ENCODE measurements at regions not wholly inside any gene's neighbourhood (a gene's known extent, or its start where the extent isn't known, plus 50 kb on each side); places are given as distances from the start of the nearest gene placed in this dataset.

DNA sequence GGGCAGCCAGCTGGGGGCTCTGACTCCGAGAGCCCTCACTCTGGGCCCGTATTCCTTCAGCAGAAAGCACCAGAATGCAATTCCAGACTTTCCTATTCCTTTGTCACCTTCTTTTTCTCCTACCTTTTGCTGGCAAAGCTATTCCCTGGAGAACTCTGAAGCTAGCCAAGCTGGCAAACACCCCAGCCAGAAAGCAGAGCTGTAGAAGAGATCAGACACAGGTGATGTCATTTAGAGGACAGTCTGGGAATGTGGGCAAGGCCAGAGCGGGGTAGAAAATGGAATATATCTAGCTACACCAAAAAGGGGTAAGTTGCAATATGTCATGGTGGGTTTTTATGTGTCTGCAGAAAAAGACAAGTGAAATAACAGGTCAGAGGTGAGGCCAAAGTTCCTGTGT lies 205.1 kb downstream of the NXPE2 start:
- DNase-seq, result no peak

DNA sequence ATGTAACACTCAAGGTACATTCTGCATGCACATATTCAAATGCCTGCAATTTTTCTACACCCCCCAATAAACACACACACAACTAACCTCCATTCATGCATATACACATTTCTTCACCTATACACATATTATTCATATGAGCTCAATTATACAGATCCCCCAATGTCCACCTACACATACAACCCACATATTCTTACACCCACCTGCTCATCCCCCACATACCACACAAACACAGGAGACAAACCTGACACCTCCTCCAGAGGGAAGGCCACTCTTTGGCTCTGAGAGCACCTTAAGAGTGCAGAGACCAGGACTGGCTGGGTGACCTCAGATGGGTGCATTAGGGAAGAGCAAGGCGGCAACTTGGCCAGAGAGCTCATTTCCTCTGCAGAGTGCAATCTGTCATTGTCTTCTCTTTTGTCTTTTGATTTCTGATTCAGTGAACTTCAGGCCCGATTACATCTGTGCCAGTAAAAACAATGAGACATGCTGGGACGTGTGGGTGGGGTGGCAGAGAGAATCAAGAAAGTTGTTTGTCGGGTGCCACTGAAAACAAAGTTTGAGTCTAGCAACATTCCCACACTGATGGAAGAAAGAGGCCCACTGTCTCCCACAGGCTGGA lies 208.4 kb downstream of the NXPE2 start:
- no peak for DNase-seq

DNA sequence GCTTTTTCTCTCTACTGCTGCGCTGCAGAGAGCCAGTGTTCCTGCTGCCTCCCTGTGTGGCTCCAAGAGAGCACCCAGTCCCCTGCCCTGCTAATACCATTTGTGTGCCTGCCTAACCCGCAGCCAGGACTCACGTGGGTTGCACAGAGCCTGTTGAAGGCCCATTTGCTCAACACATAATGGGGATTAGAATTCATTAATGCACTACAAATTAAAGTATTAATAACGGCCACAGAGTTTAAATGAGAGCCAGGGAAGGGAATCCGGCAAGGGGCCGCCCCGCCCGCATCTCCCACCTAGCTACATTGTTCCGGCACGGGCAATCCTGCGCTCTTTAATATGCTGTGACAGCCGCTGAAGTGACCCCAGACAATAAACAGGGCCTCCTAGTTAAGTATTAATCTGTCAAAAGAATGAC lies 211.3 kb downstream of the NXPE2 start:
- DNase-seq, result no peak

DNA sequence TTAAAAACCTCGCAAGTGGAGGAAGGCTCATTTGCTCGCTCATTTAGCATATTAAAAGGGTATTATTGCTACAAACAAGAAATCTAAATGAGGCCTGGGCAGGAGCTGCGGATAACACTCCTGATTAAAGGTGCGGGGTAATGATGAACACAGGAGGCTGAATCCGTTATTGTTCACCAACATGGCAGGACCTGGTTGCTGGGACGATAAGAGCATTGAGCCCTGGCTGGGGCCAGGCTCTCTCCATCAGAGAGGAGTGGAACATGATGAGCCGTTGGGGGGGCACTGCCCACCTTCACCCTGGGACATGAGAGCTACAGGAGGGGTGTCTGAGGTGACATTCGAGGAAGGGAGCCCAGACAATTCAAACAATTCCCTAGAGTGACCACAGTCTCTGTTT lies 211.7 kb downstream of the NXPE2 start:
- no peak for DNase-seq

DNA sequence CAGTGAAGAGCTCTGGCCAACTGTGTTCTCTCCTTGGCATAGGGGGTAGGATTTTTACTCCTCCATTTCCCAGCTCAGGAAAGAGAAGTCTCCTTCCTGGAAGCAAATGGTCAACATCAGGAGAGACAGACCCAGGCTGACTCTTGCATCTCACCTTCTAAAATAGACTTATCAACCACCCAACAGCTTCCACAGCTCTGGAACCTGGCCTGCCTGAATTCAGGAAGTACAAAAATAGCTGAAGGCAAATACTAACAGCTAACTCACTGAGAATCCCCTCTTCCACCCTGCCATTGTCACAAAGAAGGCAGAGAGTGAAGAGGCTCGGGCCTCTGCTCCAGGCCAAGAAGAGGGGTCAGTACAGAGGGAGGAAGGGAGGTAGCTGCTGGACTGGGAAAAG lies 213.6 kb downstream of the NXPE2 start:
- DNase-seq, result no peak

DNA sequence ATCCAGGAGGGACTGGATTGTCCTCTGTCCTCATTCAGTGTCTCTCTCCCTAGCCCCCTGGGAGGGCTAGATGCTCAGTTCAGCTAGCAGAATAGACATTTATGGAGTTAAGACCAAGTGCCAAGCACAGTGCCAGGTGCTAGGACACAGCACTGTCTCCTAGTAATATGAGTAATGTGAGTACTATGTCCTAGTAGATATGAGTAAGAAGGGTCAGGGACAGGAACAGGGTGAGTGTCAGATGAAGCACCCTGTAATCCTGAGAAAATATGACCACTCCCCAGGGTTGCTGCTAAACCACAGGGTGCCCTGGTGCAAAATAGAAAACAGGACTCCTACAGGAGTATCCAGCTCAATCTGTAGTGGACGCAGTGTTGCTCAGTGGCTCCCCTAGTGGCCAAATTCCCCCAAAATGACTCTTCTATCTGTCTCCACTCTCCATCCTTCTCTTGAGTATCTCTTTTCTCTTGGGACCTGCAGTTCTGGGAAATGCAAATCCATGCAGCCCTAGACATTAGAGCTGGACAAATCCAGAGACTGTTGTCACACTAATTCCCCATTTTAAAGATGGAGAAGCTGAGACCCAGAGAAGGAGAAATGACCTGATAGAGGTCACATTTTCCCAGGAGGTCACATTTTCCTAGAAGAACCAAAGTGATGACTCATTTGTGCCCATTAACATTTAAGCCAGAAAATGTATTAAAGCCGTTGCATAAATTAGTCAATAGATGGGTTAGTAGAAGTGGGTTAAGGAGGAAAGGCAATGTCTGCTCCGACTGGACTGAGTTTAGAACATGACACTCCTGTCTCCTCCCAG lies 214.3 kb downstream of the NXPE2 start:
- DNase-seq, result no peak

DNA sequence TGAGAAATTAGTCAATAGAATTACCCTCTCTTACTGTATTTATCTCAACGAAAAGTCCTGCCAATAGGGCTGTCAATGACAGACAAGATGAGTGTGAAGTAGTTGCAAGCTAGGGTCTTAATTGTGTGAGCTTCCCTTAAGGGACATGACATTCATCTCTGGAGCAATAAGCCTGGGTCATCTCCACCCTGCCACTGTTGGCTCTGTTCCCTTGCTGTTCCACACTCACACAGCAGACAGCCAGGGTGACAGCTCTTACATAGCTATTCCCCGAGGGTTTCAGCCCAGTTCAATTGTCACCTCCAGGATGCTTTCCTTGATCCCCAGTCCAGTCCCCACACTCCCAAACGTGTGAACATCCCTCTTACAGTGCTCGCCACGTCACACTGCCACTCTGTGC lies 215.0 kb downstream of the NXPE2 start:
- DNase-seq, result no peak

DNA sequence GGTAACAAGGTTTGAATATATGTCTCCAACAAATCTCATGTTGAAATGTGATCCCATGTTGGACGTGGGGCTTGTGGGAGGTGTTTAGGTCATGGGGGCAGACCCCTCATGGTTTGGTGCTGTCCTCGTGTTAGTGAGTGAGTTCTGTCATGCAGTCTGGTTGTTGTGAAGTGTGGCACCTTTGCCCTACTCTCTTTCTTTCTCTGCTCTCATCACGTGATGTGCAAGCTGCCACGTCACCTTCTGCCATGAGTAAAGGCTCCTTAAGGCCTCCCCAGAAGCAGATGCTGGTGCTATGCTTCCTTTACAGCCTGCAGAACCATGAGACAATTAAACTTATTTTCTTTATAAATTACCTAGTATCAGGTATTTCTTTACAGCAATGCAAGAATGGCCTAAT lies 218.3 kb downstream of the NXPE2 start:
- DNase-seq, result no peak

DNA sequence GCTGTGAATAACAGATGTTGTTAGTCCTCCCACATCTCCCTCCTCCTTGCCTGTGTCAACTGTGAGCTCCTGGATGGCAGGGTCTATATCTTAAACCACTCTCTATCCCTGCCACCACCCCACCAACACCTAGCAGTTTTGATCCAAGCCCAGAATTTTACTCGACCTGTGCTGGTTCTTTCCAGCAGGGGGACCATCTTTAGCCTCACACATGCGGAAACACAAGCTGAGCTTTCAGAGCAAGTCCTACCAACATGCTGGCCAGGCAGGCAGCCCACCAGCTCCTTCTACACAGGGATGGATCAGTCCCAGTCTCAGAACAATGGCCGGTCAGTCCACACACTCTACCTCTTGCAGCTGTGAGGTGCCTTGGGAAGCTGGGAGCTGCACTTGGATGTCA lies 231.5 kb downstream of the NXPE2 start:
- DNase-seq, result no peak

DNA sequence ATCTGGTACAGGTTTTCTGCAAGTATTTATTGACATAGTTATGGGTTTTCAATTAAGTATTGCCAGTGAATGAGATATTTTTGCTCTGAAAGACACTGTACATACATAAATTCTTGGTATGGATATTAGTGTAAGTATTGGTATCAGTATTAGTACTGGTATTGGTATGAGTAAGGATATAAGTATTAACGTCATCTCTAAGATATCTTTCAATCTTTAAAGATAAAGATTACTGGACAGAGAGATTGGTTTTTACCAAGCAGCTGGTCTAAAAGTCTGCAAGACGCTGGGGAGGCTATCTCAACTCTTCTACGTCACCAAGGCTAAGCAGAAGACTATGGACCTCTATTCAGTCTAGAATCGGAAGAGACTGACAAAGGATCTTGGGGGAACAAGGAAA lies 234.5 kb downstream of the NXPE2 start:
- DNase-seq, result no peak

DNA sequence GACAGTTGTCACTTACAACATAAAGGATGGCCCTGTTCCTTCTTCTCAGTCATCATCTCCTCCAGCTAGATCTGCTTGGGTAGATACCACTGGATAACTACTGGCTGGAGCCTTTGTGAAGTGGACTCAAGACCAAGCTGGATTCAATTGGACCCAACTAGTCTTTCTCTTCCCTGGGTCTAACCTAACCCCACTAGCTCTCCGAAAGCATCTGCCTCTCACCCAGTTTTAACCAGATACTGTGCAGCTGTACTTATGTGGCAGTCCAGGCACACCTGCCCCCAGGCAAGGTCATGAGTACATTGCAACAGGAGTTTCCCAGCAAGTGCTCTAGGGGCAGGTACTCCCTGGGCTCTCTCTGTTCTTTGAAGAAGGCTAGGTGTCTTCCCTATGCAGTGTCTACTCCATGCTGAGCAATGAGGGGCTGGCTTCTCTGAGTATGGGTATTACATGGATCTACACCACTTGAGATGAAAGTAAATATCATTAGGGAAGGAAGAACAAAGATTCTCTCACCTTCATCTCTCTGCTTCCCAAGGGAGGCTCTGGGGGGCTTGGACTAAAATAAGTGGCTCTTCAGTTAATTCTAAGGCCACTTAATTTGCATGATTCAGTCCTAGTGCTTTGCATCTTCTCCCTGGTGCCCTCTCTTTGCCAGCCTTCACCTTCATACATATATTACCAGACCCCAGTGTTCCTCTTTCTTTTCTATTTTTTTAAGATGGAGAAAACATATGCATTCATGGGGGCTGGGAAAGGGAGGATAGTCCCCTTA lies 236.1 kb downstream of the NXPE2 start:
- DNase-seq, result no peak

DNA sequence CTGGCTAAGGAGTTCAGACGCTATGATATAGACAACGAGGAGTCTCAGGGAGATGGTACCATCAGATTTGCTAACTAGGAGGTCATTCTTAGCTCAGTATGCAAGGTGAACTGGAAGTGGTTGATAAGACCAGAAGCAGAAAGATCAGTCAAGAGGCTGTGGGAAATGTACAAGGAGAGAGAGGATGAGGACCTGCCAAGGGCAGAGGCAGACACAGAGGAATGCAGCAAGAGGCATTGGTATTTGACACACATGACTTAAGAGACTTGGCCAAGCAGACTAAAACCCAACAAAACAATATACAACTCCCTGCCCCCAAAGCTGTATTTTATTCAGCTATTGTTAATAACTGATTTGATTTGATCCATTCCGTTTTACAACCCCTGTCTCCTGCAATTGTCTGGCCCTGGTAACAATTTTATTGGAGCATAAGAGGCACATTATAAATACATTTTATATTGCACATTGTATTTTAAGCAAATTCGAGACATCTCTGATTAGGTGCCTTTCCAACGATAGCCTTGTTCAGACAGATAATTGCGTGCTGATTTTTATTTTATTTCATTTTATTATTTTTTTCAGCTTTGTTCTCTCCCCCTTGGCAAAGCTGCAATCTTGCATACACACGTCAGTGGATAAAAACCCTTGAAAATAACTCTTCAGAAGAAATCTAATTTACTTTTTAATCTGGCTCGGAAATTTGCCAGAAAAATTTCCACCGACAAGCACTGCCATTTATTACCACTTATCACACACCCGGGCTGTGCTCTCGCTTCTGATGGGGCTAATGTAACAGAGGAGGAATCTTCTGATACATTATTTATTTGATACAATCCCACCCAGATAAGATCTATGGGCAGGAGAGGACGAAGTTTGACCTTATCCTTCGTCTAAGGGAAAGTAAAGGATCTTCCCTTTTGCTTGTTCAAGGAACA lies 237.8 kb downstream of the NXPE2 start:
- no peak for DNase-seq

DNA sequence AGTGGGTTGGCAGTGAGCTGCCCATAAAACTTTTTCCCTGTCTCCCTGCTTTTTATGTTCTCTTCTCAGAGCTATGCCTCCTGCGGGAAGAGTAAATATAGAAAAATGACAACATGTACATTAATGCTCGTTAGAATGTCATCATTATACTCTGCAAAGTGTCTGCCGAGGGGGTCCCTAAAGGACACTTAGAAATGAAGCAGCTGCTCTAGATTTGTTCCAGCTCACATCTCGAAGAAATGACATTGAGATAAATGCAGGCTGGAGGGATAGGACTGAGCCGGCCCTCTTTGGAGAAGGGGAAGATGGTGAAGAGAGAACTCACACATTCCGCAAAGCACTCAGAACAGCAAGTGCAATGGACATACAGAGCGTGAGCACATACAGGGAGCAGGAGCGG lies 240.0 kb downstream of the NXPE2 start:
- DNase-seq, result no peak

DNA sequence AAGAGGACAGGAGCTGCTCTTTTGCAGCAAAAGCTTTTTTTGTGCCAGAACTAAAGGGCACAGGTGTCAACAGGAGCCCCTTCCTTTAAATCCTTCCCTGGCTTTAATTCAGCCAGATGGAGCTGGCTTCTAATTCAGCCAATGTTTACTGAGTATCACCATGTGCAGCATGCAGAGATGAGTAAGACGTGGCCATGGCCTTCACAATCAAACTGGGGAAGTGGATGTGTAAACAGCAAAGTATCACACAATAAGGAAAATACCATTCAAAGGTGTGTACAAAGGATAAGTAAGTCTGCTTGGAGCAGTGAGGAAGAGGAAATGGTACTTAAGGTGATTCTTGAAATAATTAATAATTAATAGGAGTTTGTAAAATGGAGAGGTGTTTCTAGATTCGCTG lies 243.4 kb downstream of the NXPE2 start:
- no peak for DNase-seq

DNA sequence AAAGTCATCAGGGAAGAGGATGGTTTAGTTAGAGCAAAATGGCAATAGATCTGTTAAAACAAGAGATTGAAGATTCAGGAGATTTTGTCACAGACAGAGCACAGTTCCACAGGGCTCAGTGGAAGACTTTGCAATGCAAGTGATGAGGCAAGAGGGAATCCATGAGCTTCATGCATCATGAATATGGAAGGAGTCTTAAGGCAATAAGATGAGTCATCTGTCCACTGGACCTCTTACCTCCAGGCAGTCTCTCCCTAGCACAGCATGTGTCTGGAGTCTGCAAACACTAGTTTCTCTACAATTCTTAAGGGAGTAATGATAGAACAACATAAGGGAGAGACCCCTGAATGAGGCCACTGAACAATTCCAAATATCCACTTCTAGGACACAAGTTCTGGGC lies 245.7 kb downstream of the NXPE2 start:
- DNase-seq, result no peak

DNA sequence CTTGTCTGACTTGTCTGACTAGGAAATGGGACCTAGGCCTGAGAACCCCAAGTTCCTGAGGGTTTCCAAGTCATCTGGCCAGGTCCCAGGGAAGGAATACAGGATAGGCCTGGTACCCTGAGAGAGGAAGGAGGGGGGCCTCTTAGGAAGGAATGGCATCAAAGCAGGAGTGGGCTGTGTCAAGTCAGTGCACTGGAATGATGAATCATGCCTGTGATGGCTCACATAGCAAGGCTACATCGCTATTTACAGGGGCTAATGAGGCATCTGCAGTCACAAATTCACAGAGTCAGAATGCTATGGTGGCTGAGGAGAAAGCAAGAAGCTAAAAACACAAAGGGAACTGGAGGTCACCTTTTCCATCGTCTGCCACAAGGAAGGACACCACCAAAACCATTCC lies 247.3 kb downstream of the NXPE2 start:
- no peak for DNase-seq

DNA sequence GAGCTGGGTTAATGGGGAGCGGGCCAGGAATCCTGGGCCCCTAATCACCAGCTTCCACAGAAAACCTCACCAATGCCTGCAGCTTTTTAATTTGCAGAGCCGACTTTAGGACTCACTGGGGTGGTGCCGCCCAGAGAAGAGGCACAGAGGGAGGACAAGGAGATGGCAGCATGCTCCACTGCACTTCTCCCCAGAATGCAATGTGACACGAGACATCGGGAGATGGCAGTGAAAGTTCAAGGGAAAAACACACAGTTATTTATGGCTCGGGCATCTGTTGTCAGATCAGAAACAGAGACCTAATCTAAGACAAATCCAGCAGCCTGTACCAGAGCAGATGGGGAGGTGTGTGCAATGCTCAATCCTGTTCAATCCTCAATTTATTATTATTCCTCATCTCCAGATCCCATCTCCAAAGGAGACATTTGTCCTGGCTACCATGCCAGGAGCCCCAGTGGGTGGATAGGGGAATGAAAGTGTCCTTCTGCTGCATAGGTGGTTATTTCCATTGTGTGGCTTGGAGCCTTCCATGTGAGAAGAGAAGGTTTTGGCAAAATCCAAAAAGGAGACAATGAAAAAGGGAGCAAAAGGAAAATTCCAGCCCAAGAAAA lies 250.0 kb downstream of the NXPE2 start:
- DNase-seq, result no peak

DNA sequence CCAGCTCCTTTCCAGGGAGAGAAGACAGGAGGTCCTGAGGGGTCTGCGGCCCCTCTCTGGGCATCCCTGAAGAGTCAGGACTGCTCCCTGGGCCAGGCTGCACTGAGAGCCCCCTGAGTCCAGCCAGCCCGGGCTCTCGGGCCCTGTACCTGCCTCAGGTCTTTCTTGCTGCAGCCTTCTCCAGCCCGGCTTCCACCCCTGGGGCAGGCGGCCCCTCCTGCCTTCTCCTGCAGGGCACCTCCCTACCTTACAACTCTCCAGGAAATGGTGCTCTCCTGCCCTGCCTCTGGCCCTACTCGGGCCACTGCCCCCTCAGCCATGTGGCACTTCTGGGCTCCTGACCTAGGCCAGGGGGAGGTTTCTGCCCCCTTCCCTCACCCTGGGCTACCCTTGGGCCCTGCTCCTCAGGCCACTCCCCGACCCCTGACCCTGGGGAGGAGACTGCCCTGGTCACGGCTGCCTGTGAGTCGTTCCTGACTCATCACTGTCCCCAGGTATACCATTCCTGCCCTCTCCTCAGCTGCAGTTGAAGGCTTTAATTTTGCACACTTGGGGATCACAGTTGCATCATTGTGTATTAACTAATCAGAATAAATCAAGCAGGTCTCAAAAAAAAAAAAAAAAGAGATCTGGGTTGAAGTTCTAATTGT lies 251.1 kb downstream of the NXPE2 start:
- DNase-seq, result no peak

DNA sequence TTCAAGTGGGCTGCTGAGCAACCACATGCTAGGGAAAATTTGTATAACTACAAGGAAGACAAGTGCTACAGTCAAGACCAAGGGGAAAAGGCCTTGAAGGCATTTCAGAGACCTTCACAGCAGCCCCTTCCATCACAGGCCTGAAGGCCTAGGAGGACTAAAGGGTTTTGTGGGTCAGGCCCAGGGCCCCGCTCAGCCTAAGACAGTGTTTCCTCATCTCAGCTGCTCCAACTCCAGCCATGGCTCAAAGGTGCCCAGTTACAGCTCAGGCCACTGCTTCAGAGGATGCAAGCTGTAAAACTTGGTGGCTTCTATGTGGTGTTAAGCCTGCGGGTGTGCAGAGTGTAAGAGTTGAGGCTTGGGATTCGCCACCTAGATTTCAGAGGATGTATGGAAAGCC lies 260.5 kb downstream of the NXPE2 start:
- DNase-seq, result no peak

DNA sequence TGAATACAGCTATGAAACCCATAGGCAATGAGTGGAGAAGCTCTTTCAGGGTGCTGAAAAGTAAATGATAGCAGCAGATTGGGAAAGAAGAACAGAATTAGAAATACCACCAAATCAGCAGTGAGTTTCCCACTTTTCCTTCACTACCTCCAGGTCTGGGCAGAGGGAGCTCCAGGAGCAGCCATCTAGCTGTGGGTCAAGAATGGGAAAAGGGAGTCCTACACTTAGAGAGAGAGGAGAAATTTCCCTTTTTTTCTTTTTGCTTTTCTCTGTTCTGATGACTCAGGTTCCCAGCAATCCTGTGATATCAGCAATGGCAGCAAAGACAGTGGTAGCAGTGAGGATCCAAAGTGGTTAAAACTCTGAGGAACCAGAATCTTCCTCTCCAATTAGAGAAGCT lies 263.9 kb downstream of the NXPE2 start:
- DNase-seq, result no peak

DNA sequence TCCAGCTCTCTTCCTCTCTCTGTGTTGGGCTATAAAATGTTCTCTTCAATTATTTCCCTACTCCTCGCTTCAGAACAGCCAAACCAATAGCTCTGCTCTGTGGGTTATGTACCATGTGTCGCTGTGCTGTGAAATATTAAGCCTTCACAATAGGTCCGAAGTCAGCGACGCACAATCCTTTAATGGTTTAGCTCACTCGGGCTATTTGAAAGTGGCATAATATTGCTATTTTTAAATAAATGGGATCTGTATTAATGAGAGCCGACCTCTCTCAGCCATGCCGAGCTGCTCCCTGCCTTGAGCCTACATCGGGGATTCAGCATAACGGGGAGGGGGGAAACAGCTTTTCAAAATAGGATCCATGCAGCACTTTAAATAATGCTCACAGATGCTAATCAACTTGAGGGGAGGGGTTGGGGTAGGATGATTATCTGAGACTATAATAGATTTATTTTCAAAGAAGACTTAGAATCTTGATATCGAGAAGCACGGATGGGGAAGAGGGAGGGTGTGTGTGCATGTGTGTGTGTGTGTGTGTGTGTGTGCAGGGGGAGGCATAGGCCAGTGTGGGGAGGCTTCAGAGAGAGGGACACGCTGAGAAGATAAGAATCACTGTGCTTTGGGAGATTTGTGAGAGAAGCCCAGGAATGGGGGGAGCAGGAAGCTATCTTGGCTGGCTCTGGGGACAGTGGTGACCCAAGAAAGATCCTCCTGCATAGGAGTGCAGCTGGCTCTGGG lies 271.5 kb downstream of the NXPE2 start:
- DNase-seq, result no peak
